ENCODE measurements at regions not wholly inside any gene's neighbourhood (a gene's known extent, or its start where the extent isn't known, plus 50 kb on each side); places are given as distances from the start of the nearest gene placed in this dataset.

- Histone ChIP-seq H3K4me3 (ENCODE audit: low read depth in 1 of 3, low read length in 3 of 3) (no peak overlapping the region), H3K36me3 (ENCODE audit: control insufficient read depth in 4 of 4, insufficient read depth in 3 of 4, low read depth in 1 of 4, low read length in 3 of 4) (no peaks in the 10 kb centered on the region), H3K9me3 (ENCODE audit: control insufficient read depth in 4 of 4, low read length in 3 of 4) (no peaks in the 10 kb centered on the region), H3K27me3 (ENCODE audit: control insufficient read depth in 4 of 4, insufficient read depth in 4 of 4, low read length in 3 of 4) (no peaks in the 10 kb centered on the region), H3K9ac (ENCODE audit: low read depth in 1 of 2, low read length in 2 of 2) (no peak overlapping the region), H3K4me1 (ENCODE audit: control insufficient read depth in 4 of 4, insufficient read depth in 4 of 4, low read length in 3 of 4) (no peaks in the 10 kb centered on the region), H3K27ac (ENCODE audit: low read depth in 1 of 2, low read length in 2 of 2) (no peak overlapping the region)
- WGBS: 63% methylated on average over 2 of the region's 2 CpGs
- no peak for TF ChIP-seq HNF4G (IDR thresholded peaks at IDR 0.05)
- no peak for TF ChIP-seq ATF3 (IDR thresholded peaks at IDR 0.05)
- TF ChIP-seq ZBTB33 (IDR thresholded peaks at IDR 0.05): no peak
- no peak for TF ChIP-seq MAX (IDR thresholded peaks at IDR 0.05)
- no peak for TF ChIP-seq RXRA (IDR thresholded peaks at IDR 0.05)
- no peak for TF ChIP-seq SP1 (IDR thresholded peaks at IDR 0.05)
- TF ChIP-seq EGR1 (IDR thresholded peaks at IDR 0.05; ENCODE audit: low read depth in 2 of 2): no peak
- TF ChIP-seq NR2F2 (IDR thresholded peaks at IDR 0.05): no peak
- TF ChIP-seq FOXA2 (IDR thresholded peaks at IDR 0.05): no peak
- no peak for TF ChIP-seq REST (IDR thresholded peaks at IDR 0.05)
- DNase-seq (ENCODE audit: low spot score): no peak
Measured at GRCh38 chr21:23963454-23963853, 1643.8 kb downstream of the MRPL39 start.

GRCh38 chr21:23960769-23961168 is 1646.5 kb downstream of the MRPL39 start:
- 73% methylated on average over 2 of the region's 2 CpGs for WGBS
- H3K36me3 ChIP-seq (ENCODE audit: control insufficient read depth in 4 of 4, insufficient read depth in 3 of 4, low read depth in 1 of 4, low read length in 3 of 4): no peaks in the 10 kb centered on the region
- H3K9me3 ChIP-seq (ENCODE audit: control insufficient read depth in 4 of 4, low read length in 3 of 4): no peaks in the 10 kb centered on the region
- no peak overlapping the region for H3K27ac ChIP-seq (ENCODE audit: low read depth in 1 of 2, low read length in 2 of 2)
- H3K4me3 ChIP-seq (ENCODE audit: low read depth in 1 of 3, low read length in 3 of 3): no peak overlapping the region
- H3K4me1 ChIP-seq (ENCODE audit: control insufficient read depth in 4 of 4, insufficient read depth in 4 of 4, low read length in 3 of 4): no peaks in the 10 kb centered on the region
- H3K9ac ChIP-seq (ENCODE audit: low read depth in 1 of 2, low read length in 2 of 2): no peak overlapping the region
- H3K27me3 ChIP-seq (ENCODE audit: control insufficient read depth in 4 of 4, insufficient read depth in 4 of 4, low read length in 3 of 4): no peaks in the 10 kb centered on the region
- DNase-seq (ENCODE audit: low spot score): no peak
- TF ChIP-seq YY1 (IDR thresholded peaks at IDR 0.05) (no peak), MAX (IDR thresholded peaks at IDR 0.05) (no peak), FOXA1 (IDR thresholded peaks at IDR 0.05) (no peak), GABPA (IDR thresholded peaks at IDR 0.05 in 1 of 2, conservative IDR thresholded peaks at IDR 0.05 in 1 of 2) (no peak), FOXA2 (IDR thresholded peaks at IDR 0.05) (no peak), CTCF (IDR thresholded peaks at IDR 0.05; ENCODE audit: low read depth, low read length, missing input control) (no peak), RXRA (IDR thresholded peaks at IDR 0.05) (no peak), ATF3 (IDR thresholded peaks at IDR 0.05) (no peak), SP1 (IDR thresholded peaks at IDR 0.05) (no peak), RAD21 (IDR thresholded peaks at IDR 0.05) (no peak), JUND (IDR thresholded peaks at IDR 0.05) (no peak), NR2F2 (IDR thresholded peaks at IDR 0.05) (no peak), HNF4A (conservative IDR thresholded peaks at IDR 0.05) (no peak), ZBTB33 (IDR thresholded peaks at IDR 0.05) (no peak), EGR1 (IDR thresholded peaks at IDR 0.05; ENCODE audit: low read depth in 2 of 2) (no peak)
